ENCODE measurements at regions not wholly inside any gene's neighbourhood (a gene's known extent, or its start where the extent isn't known, plus 50 kb on each side); places are given as distances from the start of the nearest gene placed in this dataset.

- TF ChIP-seq EZH2 (IDR thresholded peaks at IDR 0.05) (no peak), POLR2AphosphoS5 (IDR thresholded peaks at IDR 0.05; ENCODE audit: borderline replicate concordance, low read depth, low read length) (no peak), FOXP2 (optimal IDR thresholded peaks at IDR 0.05; ENCODE audit: control extremely low read depth, extremely low read length, insufficient read depth) (no peak)
Measured at GRCh38 chr21:32108566-32108965, 170.3 kb downstream of the MIS18A start.

All from SK-N-MC (cell line).